ENCODE measurements at regions not wholly inside any gene's neighbourhood (a gene's known extent, or its start where the extent isn't known, plus 50 kb on each side); places are given as distances from the start of the nearest gene placed in this dataset.

DNA sequence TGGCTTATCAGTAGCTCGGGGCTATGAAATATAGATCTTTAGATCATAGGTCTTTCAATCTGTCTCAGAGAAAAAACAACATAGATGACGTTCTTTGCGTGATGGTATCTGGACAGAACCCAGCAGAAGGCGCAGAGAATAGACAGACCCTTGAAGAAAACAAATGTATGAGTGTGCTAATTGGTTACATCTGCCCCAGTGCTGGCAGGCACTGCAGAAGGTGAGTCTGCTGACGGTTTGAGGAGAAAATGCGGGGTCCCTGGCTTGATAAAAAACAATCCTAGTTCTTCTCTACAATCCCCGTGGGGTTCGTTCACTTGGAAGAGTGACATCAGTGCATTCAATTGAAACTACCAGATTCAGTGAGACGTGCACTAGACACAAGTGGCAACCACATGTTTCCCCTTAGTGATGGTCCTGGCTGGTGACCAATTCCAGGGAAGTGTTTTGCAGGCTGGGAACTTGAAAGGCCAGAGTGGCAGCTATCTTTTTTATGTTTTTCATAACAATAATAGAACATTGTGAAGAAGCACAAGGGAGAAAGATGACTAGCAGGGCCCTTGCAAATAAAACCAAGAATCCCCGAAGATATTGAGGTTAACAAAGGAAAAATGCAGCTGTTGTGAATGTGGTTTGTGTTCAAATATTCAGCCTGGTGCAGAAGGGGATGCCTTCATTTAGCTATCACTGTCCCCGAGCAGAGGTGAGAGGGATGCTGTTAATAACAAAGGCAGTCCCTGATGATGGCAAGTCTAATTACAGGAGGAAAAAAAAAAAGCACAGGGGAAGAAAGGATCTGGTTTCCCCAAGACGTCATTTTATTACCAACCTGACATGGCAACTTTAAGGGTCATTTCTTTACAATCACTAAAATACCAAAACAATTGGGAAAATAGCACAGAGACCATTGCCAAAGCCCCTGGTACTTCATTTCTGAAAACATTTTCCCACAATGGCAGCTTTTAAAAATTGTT lies 337.6 kb upstream of the FIGN start:
- TF ChIP-seq, protein P1, sequence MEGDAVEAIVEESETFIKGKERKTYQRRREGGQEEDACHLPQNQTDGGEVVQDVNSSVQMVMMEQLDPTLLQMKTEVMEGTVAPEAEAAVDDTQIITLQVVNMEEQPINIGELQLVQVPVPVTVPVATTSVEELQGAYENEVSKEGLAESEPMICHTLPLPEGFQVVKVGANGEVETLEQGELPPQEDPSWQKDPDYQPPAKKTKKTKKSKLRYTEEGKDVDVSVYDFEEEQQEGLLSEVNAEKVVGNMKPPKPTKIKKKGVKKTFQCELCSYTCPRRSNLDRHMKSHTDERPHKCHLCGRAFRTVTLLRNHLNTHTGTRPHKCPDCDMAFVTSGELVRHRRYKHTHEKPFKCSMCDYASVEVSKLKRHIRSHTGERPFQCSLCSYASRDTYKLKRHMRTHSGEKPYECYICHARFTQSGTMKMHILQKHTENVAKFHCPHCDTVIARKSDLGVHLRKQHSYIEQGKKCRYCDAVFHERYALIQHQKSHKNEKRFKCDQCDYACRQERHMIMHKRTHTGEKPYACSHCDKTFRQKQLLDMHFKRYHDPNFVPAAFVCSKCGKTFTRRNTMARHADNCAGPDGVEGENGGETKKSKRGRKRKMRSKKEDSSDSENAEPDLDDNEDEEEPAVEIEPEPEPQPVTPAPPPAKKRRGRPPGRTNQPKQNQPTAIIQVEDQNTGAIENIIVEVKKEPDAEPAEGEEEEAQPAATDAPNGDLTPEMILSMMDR (IDR thresholded peaks at IDR 0.05): no peak
- TF ChIP-seq POLR2A (IDR thresholded peaks at IDR 0.05): no peak
